ENCODE measurements at regions not wholly inside any gene's neighbourhood (a gene's known extent, or its start where the extent isn't known, plus 50 kb on each side); places are given as distances from the start of the nearest gene placed in this dataset.

DNA sequence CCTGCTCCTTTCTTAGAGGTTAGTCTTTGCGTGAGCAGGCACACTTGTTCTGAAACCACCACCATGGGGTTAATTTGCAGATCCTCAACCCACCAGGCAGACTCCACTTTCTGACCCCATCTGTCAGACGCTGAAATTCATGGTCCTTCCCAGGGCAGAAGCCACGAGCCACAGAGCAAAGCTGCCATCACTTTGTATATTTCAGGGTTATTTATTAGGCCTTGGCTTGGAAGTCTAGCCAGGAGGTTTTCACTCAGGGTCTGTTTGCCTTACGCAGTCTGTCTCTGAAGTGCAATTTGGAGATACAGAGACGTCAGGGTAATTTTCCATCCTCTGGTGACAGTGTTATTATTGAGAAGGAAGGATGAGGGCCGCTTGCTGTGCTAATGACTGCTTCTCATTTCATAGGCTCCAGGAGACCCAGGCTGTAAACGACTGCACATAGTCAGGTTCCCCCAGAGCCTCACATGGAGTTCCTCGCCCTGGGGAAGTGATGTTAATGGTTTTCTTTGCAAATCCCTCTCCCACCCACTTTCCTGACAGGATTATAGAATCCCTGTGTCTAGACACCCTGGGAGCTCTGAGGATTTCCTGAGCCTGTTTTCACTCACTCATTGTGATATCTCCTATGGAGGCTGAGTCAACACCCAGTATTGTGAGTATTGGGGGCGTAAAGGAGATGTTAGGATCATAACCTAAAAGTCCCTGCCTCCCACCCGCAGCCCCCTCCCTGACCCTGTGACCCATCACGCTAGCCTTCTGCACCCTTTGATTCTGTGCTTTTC lies 269.0 kb downstream of the ABCC12 start:
- TF ChIP-seq POLR2AphosphoS5 (IDR thresholded peaks at IDR 0.05; ENCODE audit: control insufficient read depth, insufficient read depth, low read depth, low read length) (no peak), ZFP36 (IDR thresholded peaks at IDR 0.05; ENCODE audit: low read depth, low read length, partially characterized antibody) (no peak), ZNF165 (CRISPR knock-in tag; IDR thresholded peaks at IDR 0.05; ENCODE audit: borderline replicate concordance) (no peak), TCF7L2 (IDR thresholded peaks at IDR 0.05; ENCODE audit: low read depth, low read length) (no peak), JUNB (CRISPR knock-in tag; conservative IDR thresholded peaks at IDR 0.05) (no peak), ATF3 (IDR thresholded peaks at IDR 0.05) (no peak), ATF3 (CRISPR knock-in tag; conservative IDR thresholded peaks at IDR 0.05) (no peak), BRCA1 (IDR thresholded peaks at IDR 0.05) (no peak), BRCA1 (CRISPR knock-in tag; IDR thresholded peaks at IDR 0.05) (no peak)
- TF ChIP-seq, protein P1, sequence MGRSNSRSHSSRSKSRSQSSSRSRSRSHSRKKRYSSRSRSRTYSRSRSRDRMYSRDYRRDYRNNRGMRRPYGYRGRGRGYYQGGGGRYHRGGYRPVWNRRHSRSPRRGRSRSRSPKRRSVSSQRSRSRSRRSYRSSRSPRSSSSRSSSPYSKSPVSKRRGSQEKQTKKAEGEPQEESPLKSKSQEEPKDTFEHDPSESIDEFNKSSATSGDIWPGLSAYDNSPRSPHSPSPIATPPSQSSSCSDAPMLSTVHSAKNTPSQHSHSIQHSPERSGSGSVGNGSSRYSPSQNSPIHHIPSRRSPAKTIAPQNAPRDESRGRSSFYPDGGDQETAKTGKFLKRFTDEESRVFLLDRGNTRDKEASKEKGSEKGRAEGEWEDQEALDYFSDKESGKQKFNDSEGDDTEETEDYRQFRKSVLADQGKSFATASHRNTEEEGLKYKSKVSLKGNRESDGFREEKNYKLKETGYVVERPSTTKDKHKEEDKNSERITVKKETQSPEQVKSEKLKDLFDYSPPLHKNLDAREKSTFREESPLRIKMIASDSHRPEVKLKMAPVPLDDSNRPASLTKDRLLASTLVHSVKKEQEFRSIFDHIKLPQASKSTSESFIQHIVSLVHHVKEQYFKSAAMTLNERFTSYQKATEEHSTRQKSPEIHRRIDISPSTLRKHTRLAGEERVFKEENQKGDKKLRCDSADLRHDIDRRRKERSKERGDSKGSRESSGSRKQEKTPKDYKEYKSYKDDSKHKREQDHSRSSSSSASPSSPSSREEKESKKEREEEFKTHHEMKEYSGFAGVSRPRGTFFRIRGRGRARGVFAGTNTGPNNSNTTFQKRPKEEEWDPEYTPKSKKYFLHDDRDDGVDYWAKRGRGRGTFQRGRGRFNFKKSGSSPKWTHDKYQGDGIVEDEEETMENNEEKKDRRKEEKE (IDR thresholded peaks at IDR 0.05; ENCODE audit: borderline replicate concordance in 1 of 2, control insufficient read depth in 1 of 2, low read depth in 2 of 2, low read length in 1 of 2): no peak
